HK-2 (cell line): ENCODE measurements at regions not wholly inside any gene's neighbourhood (a gene's known extent, or its start where the extent isn't known, plus 50 kb on each side); places are given as distances from the start of the nearest gene placed in this dataset.

Experiments used
- DNase-seq: peaks from one replicate; pipeline ENCODE4 v3.0.0-alpha.2; 2018; ENCODE audit not compliant: unreplicated experiment

- no peak for DNase-seq
Measured at GRCh38 chr13:42658019-42658418, 84.1 kb downstream of the TNFSF11 start.

GRCh38 chr13:42660333-42660965 lies 86.5 kb downstream of the TNFSF11 start:
- DNase-seq, result no peak

- DNase-seq, result no peak
Measured at GRCh38 chr13:42667638-42668037, 93.7 kb downstream of the TNFSF11 start.

GRCh38 chr13:42671502-42671901 lies 97.5 kb downstream of the TNFSF11 start:
- no peak for DNase-seq

- no peak for DNase-seq
Measured at GRCh38 chr13:42673677-42674076, 99.7 kb downstream of the TNFSF11 start.

GRCh38 chr13:42680748-42681147 lies 100.6 kb upstream of the FAM216B start:
- no peak for DNase-seq

- no peak for DNase-seq
Measured at GRCh38 chr13:42681326-42682100, 99.9 kb upstream of the FAM216B start.

GRCh38 chr13:42684226-42684625 lies 97.2 kb upstream of the FAM216B start:
- DNase-seq, result no peak

GRCh38 chr13:42685751-42686150 lies 95.6 kb upstream of the FAM216B start:
- no peak for DNase-seq

- no peak for DNase-seq
Measured at GRCh38 chr13:42686165-42686564, 95.2 kb upstream of the FAM216B start.

GRCh38 chr13:42688821-42689220 lies 92.6 kb upstream of the FAM216B start:
- no peak for DNase-seq

GRCh38 chr13:42696191-42696590 lies 85.2 kb upstream of the FAM216B start:
- peak; percentile 27 for DNase-seq

- no peak for DNase-seq
Measured at GRCh38 chr13:42699912-42700311, 81.5 kb upstream of the FAM216B start.

- no peak for DNase-seq
Measured at GRCh38 chr13:42702716-42703115, 78.7 kb upstream of the FAM216B start.

GRCh38 chr13:42703740-42704139 lies 77.6 kb upstream of the FAM216B start:
- no peak for DNase-seq

- DNase-seq, result no peak
Measured at GRCh38 chr13:42706286-42706685, 75.1 kb upstream of the FAM216B start.

- no peak for DNase-seq
Measured at GRCh38 chr13:42707048-42707447, 74.3 kb upstream of the FAM216B start.

- DNase-seq, result no peak
Measured at GRCh38 chr13:42707586-42707985, 73.8 kb upstream of the FAM216B start.

- no peak for DNase-seq
Measured at GRCh38 chr13:42708391-42708790, 73.0 kb upstream of the FAM216B start.

- no peak for DNase-seq
Measured at GRCh38 chr13:42709276-42709675, 72.1 kb upstream of the FAM216B start.

- no peak for DNase-seq
Measured at GRCh38 chr13:42715909-42716308, 65.5 kb upstream of the FAM216B start.

- DNase-seq, result no peak
Measured at GRCh38 chr13:42717176-42717575, 64.2 kb upstream of the FAM216B start.

GRCh38 chr13:42720113-42720857 lies 61.1 kb upstream of the FAM216B start:
- peak; percentile 2 for DNase-seq
